Astrocyte of the spinal cord (primary cell): ENCODE measurements at regions not wholly inside any gene's neighbourhood (a gene's known extent, or its start where the extent isn't known, plus 50 kb on each side); places are given as distances from the start of the nearest gene placed in this dataset.

Source experiments
- DNase-seq: peaks from one replicate; pipeline ENCODE4 v3.0.0; 2011; ENCODE audit warnings: low read depth, low spot score
- H3K4me3 ChIP-seq: 2 replicates; pipeline ENCODE4 v1.5.1; 2011; ENCODE audit warnings: low read depth, mild to moderate bottlenecking, low read length, moderate library complexity
- CTCF ChIP-seq: IDR thresholded peaks from 2 replicates; pipeline ENCODE4 v1.5.1; 2012; ENCODE audit warnings: low read depth, mild to moderate bottlenecking, low read length, inconsistent platforms
- in situ Hi-C: cut with HindIII; loops from 2 replicates; pipeline ENCODE4 v1.10.0; 2017; ENCODE audit warnings: low sequenced_read_pairs

GRCh38 chr5:79858410-79858723 lies 132.7 kb downstream of the MTX3 start:
- TF ChIP-seq CTCF: no peak
- no peak overlapping the region for H3K4me3 ChIP-seq
- no peak for DNase-seq
- in situ Hi-C loops: no loop called here

- TF ChIP-seq CTCF: peak; percentile 98
- no peak overlapping the region for H3K4me3 ChIP-seq
- peak; percentile 55 for DNase-seq
- in situ Hi-C loops: no loop called here
Measured at GRCh38 chr5:79857714-79858409, 133.2 kb downstream of the MTX3 start.

- DNase-seq: no peak
- no peak overlapping the region for H3K4me3 ChIP-seq
- no peak for TF ChIP-seq CTCF
- in situ Hi-C loops: no loop called here
Measured at GRCh38 chr5:79856456-79857055, 134.5 kb downstream of the MTX3 start.

- no peak for TF ChIP-seq CTCF
- DNase-seq: no peak
- in situ Hi-C loops: no loop called here
Measured at GRCh38 chr5:79853676-79854418, 137.2 kb downstream of the MTX3 start.

GRCh38 chr5:79853028-79853427 lies 138.0 kb downstream of the MTX3 start:
- DNase-seq: no peak
- no peak for TF ChIP-seq CTCF
- in situ Hi-C loops: no loop called here
- no peak overlapping the region for H3K4me3 ChIP-seq

More at GRCh38 chr5:79853676-79854418, 137.2 kb downstream of the MTX3 start:
- no peak overlapping the region for H3K4me3 ChIP-seq

GRCh38 chr5:79851391-79851863 lies 139.6 kb downstream of the MTX3 start:
- no peak overlapping the region for H3K4me3 ChIP-seq
- in situ Hi-C loops: no loop called here
- TF ChIP-seq CTCF: no peak
- no peak for DNase-seq
